Testis (tissue), 2 donors: ENCODE measurements at regions not wholly inside any gene's neighbourhood (a gene's known extent, or its start where the extent isn't known, plus 50 kb on each side); places are given as distances from the start of the nearest gene placed in this dataset.

Experiments
- POLR2A ChIP-seq: fragments of 450-650 bp; IDR thresholded peaks from one replicate; pipeline ENCODE4 v1.6.1; 2017; ENCODE audit warnings: antibody characterized with exemption, mild to moderate bottlenecking, moderate library complexity
- TF ChIP-seq, protein P1 (sequence below), 3 experiments: fragments of 450-650 bp in 2 of 3; fragments of 200-600 bp in 1 of 3; sonication (generic) in 1 of 3; IDR thresholded peaks; one replicate each; pipeline ENCODE4 v1.5.1; 2016 to 2019; ENCODE audit warnings: antibody characterized with exemption in 3 of 3, mild to moderate bottlenecking in 2 of 3, moderate library complexity in 1 of 3

DNA sequence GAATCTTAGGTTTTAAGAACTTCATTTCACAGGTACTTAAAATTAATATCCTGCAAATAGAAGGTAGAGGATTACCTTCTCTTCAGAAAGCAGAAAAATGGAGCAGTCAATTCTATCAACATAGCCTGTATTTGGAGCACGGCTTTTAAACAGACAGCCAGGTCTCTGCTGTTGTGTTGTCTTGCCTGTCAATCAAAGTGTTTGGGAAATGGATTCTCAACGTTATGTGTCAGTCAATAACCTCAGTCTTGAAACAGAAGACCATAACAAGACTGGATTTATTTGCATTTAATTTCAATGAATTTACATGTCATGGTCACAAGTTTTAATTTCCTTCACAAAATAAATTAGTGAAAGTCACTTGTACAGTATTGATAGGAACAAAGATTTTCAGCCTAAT, 51.9 kb upstream of the KRR1 start:
- TF ChIP-seq POLR2A, result no peak
- TF ChIP-seq, protein P1, sequence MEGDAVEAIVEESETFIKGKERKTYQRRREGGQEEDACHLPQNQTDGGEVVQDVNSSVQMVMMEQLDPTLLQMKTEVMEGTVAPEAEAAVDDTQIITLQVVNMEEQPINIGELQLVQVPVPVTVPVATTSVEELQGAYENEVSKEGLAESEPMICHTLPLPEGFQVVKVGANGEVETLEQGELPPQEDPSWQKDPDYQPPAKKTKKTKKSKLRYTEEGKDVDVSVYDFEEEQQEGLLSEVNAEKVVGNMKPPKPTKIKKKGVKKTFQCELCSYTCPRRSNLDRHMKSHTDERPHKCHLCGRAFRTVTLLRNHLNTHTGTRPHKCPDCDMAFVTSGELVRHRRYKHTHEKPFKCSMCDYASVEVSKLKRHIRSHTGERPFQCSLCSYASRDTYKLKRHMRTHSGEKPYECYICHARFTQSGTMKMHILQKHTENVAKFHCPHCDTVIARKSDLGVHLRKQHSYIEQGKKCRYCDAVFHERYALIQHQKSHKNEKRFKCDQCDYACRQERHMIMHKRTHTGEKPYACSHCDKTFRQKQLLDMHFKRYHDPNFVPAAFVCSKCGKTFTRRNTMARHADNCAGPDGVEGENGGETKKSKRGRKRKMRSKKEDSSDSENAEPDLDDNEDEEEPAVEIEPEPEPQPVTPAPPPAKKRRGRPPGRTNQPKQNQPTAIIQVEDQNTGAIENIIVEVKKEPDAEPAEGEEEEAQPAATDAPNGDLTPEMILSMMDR (IDR thresholded peaks at IDR 0.05), result no peak
